ENCODE measurements at regions not wholly inside any gene's neighbourhood (a gene's known extent, or its start where the extent isn't known, plus 50 kb on each side); places are given as distances from the start of the nearest gene placed in this dataset.

GRCh38 chr1:5465281-5465711 lies 526.9 kb downstream of the NPHP4 start:
- no peak for DNase-seq (ENCODE audit: extremely low spot score)
- TF ChIP-seq HDGF (IDR thresholded peaks at IDR 0.05; ENCODE audit: borderline replicate concordance) (no peak), ELF4 (IDR thresholded peaks at IDR 0.05) (no peak), TARDBP (IDR thresholded peaks at IDR 0.05) (no peak), FOXK2 (IDR thresholded peaks at IDR 0.05) (no peak), BHLHE40 (IDR thresholded peaks at IDR 0.05; ENCODE audit: borderline replicate concordance) (no peak), L3MBTL2 (conservative IDR thresholded peaks at IDR 0.05) (no peak), FOXA1 (IDR thresholded peaks at IDR 0.05) (no peak), CTBP1 (IDR thresholded peaks at IDR 0.05; ENCODE audit: borderline replicate concordance) (no peak), SP1 (IDR thresholded peaks at IDR 0.05) (no peak), ARNT (IDR thresholded peaks at IDR 0.05) (no peak), SUZ12 (IDR thresholded peaks at IDR 0.05) (no peak)
- ChIA-PET POLR2A (no interaction called here), CTCF (no interaction called here)

GRCh38 chr1:5464366-5464765 lies 527.9 kb downstream of the NPHP4 start:
- no peak for DNase-seq (ENCODE audit: extremely low spot score)
- TF ChIP-seq ZNF384 (IDR thresholded peaks at IDR 0.05) (no peak), PKNOX1 (IDR thresholded peaks at IDR 0.05) (no peak)
- CTCF ChIA-PET = no interaction called here
- POLR2A ChIA-PET = no interaction called here

- no peak for TF ChIP-seq HDGF (IDR thresholded peaks at IDR 0.05; ENCODE audit: borderline replicate concordance)
- no peak for TF ChIP-seq LEF1 (IDR thresholded peaks at IDR 0.05; ENCODE audit: borderline replicate concordance)
- no peak for TF ChIP-seq SP1 (IDR thresholded peaks at IDR 0.05)
- no peak for TF ChIP-seq FOXM1 (IDR thresholded peaks at IDR 0.05; ENCODE audit: borderline replicate concordance)
- TF ChIP-seq CTBP1 (IDR thresholded peaks at IDR 0.05; ENCODE audit: borderline replicate concordance) = no peak
- no peak for TF ChIP-seq ZNF384 (IDR thresholded peaks at IDR 0.05)
- no peak for TF ChIP-seq TARDBP (IDR thresholded peaks at IDR 0.05)
- TF ChIP-seq PKNOX1 (IDR thresholded peaks at IDR 0.05) = no peak
- TF ChIP-seq SUZ12 (IDR thresholded peaks at IDR 0.05) = no peak
- TF ChIP-seq ARNT (IDR thresholded peaks at IDR 0.05) = no peak
- no peak for TF ChIP-seq ELF4 (IDR thresholded peaks at IDR 0.05)
- no peak for TF ChIP-seq L3MBTL2 (conservative IDR thresholded peaks at IDR 0.05)
- TF ChIP-seq BHLHE40 (IDR thresholded peaks at IDR 0.05; ENCODE audit: borderline replicate concordance) = no peak
- no peak for TF ChIP-seq FOXA1 (IDR thresholded peaks at IDR 0.05)
- no peak for TF ChIP-seq FOXK2 (IDR thresholded peaks at IDR 0.05)
- ChIA-PET POLR2A (interaction anchor here (0.7 kb wide), 1 partner anchor 1559 kb away, joined by 3 read pairs; no protein-coding TSS in a partner anchor), CTCF (no interaction called here)
- no peak for DNase-seq (ENCODE audit: extremely low spot score)
Measured at GRCh38 chr1:5460974-5461373, 531.3 kb downstream of the NPHP4 start.

- no peak for TF ChIP-seq CTBP1 (IDR thresholded peaks at IDR 0.05; ENCODE audit: borderline replicate concordance)
- no peak for TF ChIP-seq LEF1 (IDR thresholded peaks at IDR 0.05; ENCODE audit: borderline replicate concordance)
- TF ChIP-seq SP1 (IDR thresholded peaks at IDR 0.05) = no peak
- no peak for TF ChIP-seq L3MBTL2 (conservative IDR thresholded peaks at IDR 0.05)
- no peak for DNase-seq (ENCODE audit: extremely low spot score)
- CTCF ChIA-PET = no interaction called here
- POLR2A ChIA-PET = no interaction called here
Measured at GRCh38 chr1:5459839-5460610, 532.2 kb downstream of the NPHP4 start.

- ChIA-PET CTCF (no interaction called here), POLR2A (no interaction called here)
- no peak for TF ChIP-seq ELF4 (IDR thresholded peaks at IDR 0.05)
- TF ChIP-seq SP1 (IDR thresholded peaks at IDR 0.05) = no peak
- no peak for TF ChIP-seq FOXK2 (IDR thresholded peaks at IDR 0.05)
- TF ChIP-seq TARDBP (IDR thresholded peaks at IDR 0.05) = no peak
- no peak for TF ChIP-seq L3MBTL2 (conservative IDR thresholded peaks at IDR 0.05)
- no peak for TF ChIP-seq ZNF384 (IDR thresholded peaks at IDR 0.05)
- no peak for DNase-seq (ENCODE audit: extremely low spot score)
Measured at GRCh38 chr1:5458248-5458647, 534.0 kb downstream of the NPHP4 start.

- DNase-seq (ENCODE audit: extremely low spot score) = no peak
- no peak for TF ChIP-seq ELF4 (IDR thresholded peaks at IDR 0.05)
- no peak for TF ChIP-seq LEF1 (IDR thresholded peaks at IDR 0.05; ENCODE audit: borderline replicate concordance)
- TF ChIP-seq HDGF (IDR thresholded peaks at IDR 0.05; ENCODE audit: borderline replicate concordance) = no peak
- no peak for TF ChIP-seq SUZ12 (IDR thresholded peaks at IDR 0.05)
- TF ChIP-seq CTBP1 (IDR thresholded peaks at IDR 0.05; ENCODE audit: borderline replicate concordance) = no peak
- TF ChIP-seq SP1 (IDR thresholded peaks at IDR 0.05) = no peak
- no peak for TF ChIP-seq PKNOX1 (IDR thresholded peaks at IDR 0.05)
- TF ChIP-seq ARNT (IDR thresholded peaks at IDR 0.05) = no peak
- TF ChIP-seq L3MBTL2 (conservative IDR thresholded peaks at IDR 0.05) = no peak
- no peak for TF ChIP-seq FOXK2 (IDR thresholded peaks at IDR 0.05)
- no peak for TF ChIP-seq BHLHE40 (IDR thresholded peaks at IDR 0.05; ENCODE audit: borderline replicate concordance)
- TF ChIP-seq NFRKB (IDR thresholded peaks at IDR 0.05) = no peak
- TF ChIP-seq FOXA1 (IDR thresholded peaks at IDR 0.05) = no peak
- TF ChIP-seq TARDBP (IDR thresholded peaks at IDR 0.05) = no peak
- TF ChIP-seq FOXM1 (IDR thresholded peaks at IDR 0.05; ENCODE audit: borderline replicate concordance) = no peak
- TF ChIP-seq ZNF384 (IDR thresholded peaks at IDR 0.05) = no peak
- POLR2A ChIA-PET = no interaction called here
- CTCF ChIA-PET = no interaction called here
Measured at GRCh38 chr1:5456090-5456811, 536.0 kb downstream of the NPHP4 start.

All from HEK293T (cell line).